Smooth muscle cell (in vitro differentiated cells): ENCODE measurements at regions not wholly inside any gene's neighbourhood (a gene's known extent, or its start where the extent isn't known, plus 50 kb on each side); places are given as distances from the start of the nearest gene placed in this dataset.

Experiments used
- DNase-seq: peaks from one replicate; lab custom pipeline; 2025; ENCODE audit not compliant: unreplicated experiment; lab: John Stamatoyannopoulos, UW
- H2AFZ ChIP-seq: fragments of 200-600 bp; sonication (generic); 2 replicates; pipeline ENCODE4 v1.6.0; 2016; ENCODE audit warnings: antibody characterized with exemption, low read depth, mild to moderate bottlenecking
- H3F3A ChIP-seq: fragments of 200-600 bp; sonication (generic); 2 replicates; pipeline ENCODE4 v1.6.0; 2017; ENCODE audit warnings: antibody characterized with exemption, low read depth
- H3K27ac ChIP-seq: fragments of 200-600 bp; sonication (generic); 2 replicates; pipeline ENCODE4 v1.5.1; 2016; ENCODE audit warnings: low read depth, mild to moderate bottlenecking
- H3K27me3 ChIP-seq: fragments of 200-600 bp; sonication (generic); 2 replicates; pipeline ENCODE4 v1.6.1; 2016; ENCODE audit warnings: low read depth, mild to moderate bottlenecking
- H3K36me3 ChIP-seq: fragments of 200-600 bp; sonication (generic); 2 replicates; pipeline ENCODE4 v1.5.1; 2016; ENCODE audit warnings: low read depth
- H3K4me1 ChIP-seq: fragments of 200-600 bp; sonication (generic); 2 replicates; pipeline ENCODE4 v1.5.1; 2016; ENCODE audit warnings: low read depth
- H3K4me2 ChIP-seq: fragments of 200-600 bp; sonication (generic); 2 replicates; pipeline ENCODE4 v1.6.0; 2016; ENCODE audit warnings: mild to moderate bottlenecking
- H3K4me3 ChIP-seq: fragments of 200-600 bp; sonication (generic); 2 replicates; pipeline ENCODE4 v1.5.1; 2016; ENCODE audit warnings: mild to moderate bottlenecking
- H3K79me2 ChIP-seq: fragments of 200-600 bp; sonication (generic); 2 replicates; pipeline ENCODE4 v1.6.0; 2016; ENCODE audit warnings: low read depth, mild to moderate bottlenecking
- H3K9ac ChIP-seq: fragments of 200-600 bp; sonication (generic); 2 replicates; pipeline ENCODE4 v1.6.0; 2016; ENCODE audit warnings: low read depth
- H3K9me3 ChIP-seq: fragments of 200-600 bp; sonication (generic); replicated peaks from 2 replicates; pipeline ENCODE4 v1.5.1; 2016; ENCODE audit warnings: low read depth
- H4K20me1 ChIP-seq: fragments of 200-600 bp; sonication (generic); 2 replicates; pipeline ENCODE4 v1.6.0; 2016; ENCODE audit warnings: low read depth
- WGBS: methylation state at CpG from one replicate; pipeline ENCODE4 v1.1.7; 2016; ENCODE audit warnings: low lambda C conversion rate; 5-methylcytosine and 5-hydroxymethylcytosine counted together
- TF ChIP-seq, protein P1 (sequence below): fragments of 200-600 bp; sonication (generic); IDR thresholded peaks from 2 replicates; pipeline ENCODE4 v1.5.1; 2017; ENCODE audit warnings: borderline replicate concordance, mild to moderate bottlenecking, antibody characterized with exemption; ENCODE audit not compliant: insufficient read depth, poor library complexity, severe bottlenecking

GRCh38 chr12:124242529-124243065, 52.3 kb upstream of the RFLNA start:
- Histone ChIP-seq H3K9ac (no peak overlapping the region), H3F3A (no peaks in the 10 kb centered on the region), H3K27me3 (peaks cover 7% of the 10 kb centered on the region), H3K4me3 (no peak overlapping the region), H3K36me3 (no peaks in the 10 kb centered on the region), H3K79me2 (no peaks in the 10 kb centered on the region), H4K20me1 (no peaks in the 10 kb centered on the region), H3K4me2 (no peak overlapping the region), H2AFZ (no peak overlapping the region), H3K27ac (no peak overlapping the region), H3K4me1 (no peaks in the 10 kb centered on the region), H3K9me3 (no peaks in the 10 kb centered on the region)
- TF ChIP-seq, protein P1, sequence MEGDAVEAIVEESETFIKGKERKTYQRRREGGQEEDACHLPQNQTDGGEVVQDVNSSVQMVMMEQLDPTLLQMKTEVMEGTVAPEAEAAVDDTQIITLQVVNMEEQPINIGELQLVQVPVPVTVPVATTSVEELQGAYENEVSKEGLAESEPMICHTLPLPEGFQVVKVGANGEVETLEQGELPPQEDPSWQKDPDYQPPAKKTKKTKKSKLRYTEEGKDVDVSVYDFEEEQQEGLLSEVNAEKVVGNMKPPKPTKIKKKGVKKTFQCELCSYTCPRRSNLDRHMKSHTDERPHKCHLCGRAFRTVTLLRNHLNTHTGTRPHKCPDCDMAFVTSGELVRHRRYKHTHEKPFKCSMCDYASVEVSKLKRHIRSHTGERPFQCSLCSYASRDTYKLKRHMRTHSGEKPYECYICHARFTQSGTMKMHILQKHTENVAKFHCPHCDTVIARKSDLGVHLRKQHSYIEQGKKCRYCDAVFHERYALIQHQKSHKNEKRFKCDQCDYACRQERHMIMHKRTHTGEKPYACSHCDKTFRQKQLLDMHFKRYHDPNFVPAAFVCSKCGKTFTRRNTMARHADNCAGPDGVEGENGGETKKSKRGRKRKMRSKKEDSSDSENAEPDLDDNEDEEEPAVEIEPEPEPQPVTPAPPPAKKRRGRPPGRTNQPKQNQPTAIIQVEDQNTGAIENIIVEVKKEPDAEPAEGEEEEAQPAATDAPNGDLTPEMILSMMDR: no peak
- WGBS: 87% methylated on average over 9 of the region's 9 CpGs
- no peak for DNase-seq

GRCh38 chr12:124243936-124244335, 51.0 kb upstream of the RFLNA start:
- Histone ChIP-seq H3K4me3 (no peak overlapping the region), H3K4me1 (no peaks in the 10 kb centered on the region), H3K27ac (no peak overlapping the region), H2AFZ (no peak overlapping the region), H3K36me3 (no peaks in the 10 kb centered on the region), H3K9ac (no peak overlapping the region), H3K4me2 (no peak overlapping the region), H3K79me2 (no peaks in the 10 kb centered on the region), H3K27me3 (peaks cover 7% of the 10 kb centered on the region), H4K20me1 (no peaks in the 10 kb centered on the region), H3F3A (no peaks in the 10 kb centered on the region), H3K9me3 (no peaks in the 10 kb centered on the region)
- DNase-seq: no peak
- TF ChIP-seq, protein P1: no peak
- WGBS: 98% methylated on average over 4 of the region's 4 CpGs
